HG02981 (cell line): ENCODE measurements at regions not wholly inside any gene's neighbourhood (a gene's known extent, or its start where the extent isn't known, plus 50 kb on each side); places are given as distances from the start of the nearest gene placed in this dataset.

Source experiments
- ATAC-seq: cut with Tn5 transposase; IDR thresholded peaks from one replicate; pipeline ENCODE4 v1.9.1; 2021; ENCODE audit warnings: mild to moderate bottlenecking, moderate library complexity; ENCODE audit not compliant: unreplicated experiment

DNA sequence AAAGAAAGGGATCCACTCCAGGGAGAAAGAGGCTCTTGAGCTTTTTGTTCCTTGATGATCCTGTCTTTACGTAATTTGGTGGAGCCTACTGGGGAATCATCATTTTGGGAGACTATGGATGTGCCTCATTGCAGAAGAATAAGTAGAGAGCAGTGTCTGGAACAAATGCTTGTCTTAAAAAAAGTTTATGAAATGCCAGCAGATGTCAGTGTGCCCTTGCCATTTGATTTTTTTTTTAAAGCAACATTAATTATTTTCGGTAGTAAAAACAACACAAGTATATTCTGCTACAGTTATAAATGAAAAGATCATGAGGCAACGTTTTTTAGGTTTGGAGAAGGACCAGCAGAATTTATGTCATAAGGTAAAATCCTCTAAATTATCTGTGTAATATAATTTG, 934.8 kb upstream of the EEF2KMT start:
- no peak for ATAC-seq

GRCh38 chr16:6031567-6031966, 934.0 kb upstream of the EEF2KMT start:
- no peak for ATAC-seq

GRCh38 chr16:6031102-6031501, 933.5 kb upstream of the EEF2KMT start:
- ATAC-seq, result no peak

- ATAC-seq, result no peak
Measured at GRCh38 chr16:6027733-6028132, 930.1 kb upstream of the EEF2KMT start.

GRCh38 chr16:6023449-6023848, 925.9 kb upstream of the EEF2KMT start:
- ATAC-seq, result no peak

GRCh38 chr16:6021276-6021943, 923.8 kb upstream of the EEF2KMT start:
- no peak for ATAC-seq

DNA sequence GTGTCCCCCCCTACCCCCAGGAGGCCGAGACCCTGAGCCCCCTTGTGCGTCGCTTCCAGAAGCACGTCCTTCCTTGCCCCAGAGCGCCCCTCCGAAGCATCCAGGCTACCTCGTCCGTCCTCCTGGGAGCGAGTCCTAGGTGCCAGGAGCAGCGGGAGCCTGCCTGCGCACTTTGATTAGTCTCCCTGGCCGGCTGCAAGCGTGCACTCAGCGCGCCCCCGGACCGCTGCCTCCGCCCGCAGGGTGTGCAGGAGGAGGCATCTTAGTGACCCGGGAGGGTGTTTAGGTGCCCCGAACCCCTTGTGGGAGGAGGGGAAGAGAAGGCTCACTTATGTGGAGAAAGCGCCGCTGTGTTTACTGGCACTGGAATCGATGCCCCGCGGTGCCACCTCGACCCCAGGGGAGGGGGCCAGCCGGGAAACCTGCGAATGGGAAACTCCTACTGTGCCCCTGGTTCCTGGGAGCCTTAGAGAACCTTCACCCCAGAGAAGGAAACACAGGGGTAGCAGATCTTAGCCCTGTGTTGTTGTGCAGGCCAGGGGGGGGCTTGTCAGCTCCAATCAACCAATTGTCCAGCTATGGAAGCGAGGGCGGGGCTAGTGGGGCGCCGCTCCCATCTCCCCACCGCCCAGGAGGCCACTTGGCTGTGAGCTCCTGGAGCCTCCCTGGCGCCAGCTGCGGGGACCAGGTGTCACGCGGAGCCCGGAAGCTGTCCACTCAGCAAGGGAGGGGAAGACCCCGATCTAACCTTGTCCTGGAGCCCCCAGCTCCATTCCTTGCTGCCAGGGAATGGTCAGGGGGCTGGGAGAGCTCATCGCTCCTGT, 922.8 kb upstream of the EEF2KMT start:
- ATAC-seq, result no peak

DNA sequence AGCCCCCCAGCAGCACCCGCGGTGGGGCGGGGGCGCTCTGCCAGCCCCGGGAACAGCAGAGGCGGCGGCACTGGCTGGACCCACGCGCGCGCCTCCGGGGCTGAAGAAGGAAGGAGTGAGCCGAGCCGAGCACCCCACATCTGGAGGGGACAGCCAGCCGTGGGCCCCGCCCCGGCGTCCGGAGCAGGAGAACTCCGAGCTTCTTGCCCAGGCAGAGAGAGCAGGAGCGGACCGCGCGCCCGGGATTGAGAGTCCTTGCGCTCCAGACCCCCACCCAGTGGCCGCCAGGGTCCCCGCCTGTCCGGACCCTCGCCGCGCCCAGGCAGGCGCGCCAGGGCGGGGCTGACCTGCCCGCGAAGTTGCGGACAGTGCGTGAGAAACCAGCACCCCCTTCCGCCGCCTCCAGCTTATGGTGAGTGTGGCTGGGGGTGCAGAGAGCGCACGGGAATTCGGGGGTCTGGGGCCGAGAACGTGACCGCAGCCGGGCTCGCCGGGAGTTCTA, 921.9 kb upstream of the EEF2KMT start:
- no peak for ATAC-seq

DNA sequence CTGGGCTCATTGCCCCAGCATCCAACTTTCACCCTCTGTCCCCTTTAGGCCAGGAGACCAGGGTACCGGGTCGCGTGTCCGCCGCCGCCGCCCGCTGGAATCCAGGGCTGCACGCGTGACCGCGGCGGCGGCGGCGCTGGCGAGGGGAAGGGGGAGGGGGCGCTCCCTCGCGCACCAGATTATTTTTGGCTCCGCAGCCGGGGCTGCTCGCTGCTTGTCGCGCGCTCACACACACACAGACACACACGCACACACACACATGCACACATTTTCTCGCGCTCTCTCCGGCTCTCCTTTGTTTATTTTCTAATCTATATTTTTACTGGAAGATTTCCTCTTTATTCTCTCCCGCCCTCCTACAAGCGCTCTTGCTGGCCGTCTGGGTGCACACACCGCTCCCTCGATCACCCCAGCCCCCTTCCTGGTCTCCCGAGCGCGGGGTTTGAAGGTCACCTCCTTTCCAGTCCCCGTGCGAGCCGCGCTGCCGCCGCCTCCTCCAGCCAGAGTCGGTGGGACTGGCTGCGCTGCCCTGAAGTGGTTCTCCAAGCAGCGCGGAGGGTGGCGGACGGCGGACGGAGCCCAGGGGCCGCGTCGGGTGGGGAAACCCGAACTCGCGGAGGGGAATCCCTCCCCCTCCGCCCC, 921.4 kb upstream of the EEF2KMT start:
- no peak for ATAC-seq

GRCh38 chr16:6016530-6017184, 919.1 kb upstream of the EEF2KMT start:
- no peak for ATAC-seq

DNA sequence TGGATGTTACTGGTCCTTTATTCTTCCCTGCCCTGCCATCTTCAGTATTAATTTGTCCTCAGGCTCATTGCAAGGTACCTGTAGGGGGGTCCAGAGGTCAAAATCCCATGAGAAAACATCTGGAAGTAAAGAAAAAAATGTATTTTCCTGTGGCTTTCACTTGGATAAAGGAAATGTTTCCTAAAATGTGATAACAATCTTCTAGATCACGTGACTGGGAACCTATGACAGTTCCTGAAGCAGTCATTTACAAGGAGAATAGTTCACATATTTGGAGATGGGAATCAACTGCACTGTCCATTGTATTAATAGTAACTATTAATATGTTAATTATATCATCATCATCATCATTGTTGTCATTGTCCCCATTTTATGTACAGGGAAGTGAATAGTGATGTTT, 915.1 kb upstream of the EEF2KMT start:
- no peak for ATAC-seq

- no peak for ATAC-seq
Measured at GRCh38 chr16:6009151-6009550, 911.6 kb upstream of the EEF2KMT start.

GRCh38 chr16:6008670-6009069, 911.1 kb upstream of the EEF2KMT start:
- no peak for ATAC-seq

- ATAC-seq, result no peak
Measured at GRCh38 chr16:5993356-5993755, 895.8 kb upstream of the EEF2KMT start.

DNA sequence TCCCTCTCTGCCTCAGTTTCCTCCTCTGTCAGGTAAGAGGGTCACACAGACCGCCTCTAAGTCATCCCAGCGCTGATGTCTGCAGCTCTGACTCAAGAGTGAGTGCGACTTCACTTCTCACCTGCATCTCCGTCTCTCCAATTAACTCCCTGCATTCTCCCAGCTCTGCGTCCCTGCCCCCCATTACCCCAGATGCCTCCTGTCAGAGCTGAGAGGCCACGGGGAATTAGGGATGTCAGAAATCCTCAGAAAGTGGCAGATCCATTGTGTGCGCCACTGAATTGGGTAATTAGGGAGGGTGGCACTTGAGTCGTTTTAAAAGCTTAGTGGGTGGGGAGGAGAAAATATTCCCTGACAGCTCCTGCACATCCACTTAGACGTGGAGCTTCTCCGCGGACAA, 885.4 kb upstream of the EEF2KMT start:
- ATAC-seq, result no peak

DNA sequence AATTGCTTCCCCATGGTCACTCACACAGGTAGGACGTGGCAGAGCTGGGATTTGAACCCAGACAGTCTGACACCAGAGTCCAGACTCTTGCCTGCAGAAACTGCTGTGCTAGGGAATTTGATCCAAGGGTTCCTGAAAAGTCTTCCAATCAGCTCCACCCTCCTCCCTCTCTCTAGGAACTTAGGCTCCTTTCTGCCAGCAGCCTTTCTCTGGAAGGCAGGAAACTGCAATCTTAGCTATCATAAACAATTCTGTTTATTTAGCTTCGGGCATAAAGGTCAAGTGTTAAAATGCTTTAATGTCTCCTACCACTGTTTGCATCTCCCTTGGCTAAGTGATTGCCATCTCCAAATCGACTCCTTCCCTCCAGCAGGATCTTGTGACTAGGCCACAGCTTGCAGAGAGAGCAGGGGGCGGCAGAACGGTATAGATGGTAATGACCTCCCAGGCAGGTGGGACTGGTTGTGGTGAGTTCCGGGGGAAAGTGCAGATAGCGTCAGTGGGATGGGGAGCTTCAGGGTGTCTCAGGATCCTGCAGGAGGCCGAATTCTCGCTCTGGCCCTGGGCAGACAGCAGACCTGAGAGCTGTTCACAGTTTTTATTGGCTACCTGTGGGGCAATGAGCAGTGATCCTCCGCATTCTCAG, 882.4 kb upstream of the EEF2KMT start:
- no peak for ATAC-seq

GRCh38 chr16:5977329-5977728, 879.7 kb upstream of the EEF2KMT start:
- ATAC-seq, result no peak

DNA sequence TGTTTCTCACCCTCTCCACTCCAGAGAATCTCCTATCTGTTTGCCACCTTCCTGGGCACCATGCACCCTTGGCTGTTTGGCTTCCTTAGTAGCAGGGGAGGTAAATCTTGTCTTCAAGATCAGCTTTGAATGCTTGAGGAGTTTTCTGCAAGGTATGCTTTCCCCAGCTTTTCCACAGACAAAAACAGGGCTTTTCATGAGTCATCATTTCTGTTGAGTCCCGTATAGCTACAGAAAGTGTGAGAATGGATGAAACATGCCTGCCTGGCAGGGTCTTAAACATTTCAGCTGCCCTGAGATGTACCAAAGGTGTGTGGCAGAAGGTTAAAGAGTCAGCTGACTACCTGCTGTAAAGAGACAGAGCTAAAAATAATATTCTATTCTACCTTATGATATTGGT, 875.2 kb upstream of the EEF2KMT start:
- no peak for ATAC-seq

- no peak for ATAC-seq
Measured at GRCh38 chr16:5971924-5972323, 874.3 kb upstream of the EEF2KMT start.

GRCh38 chr16:5971106-5971505, 873.5 kb upstream of the EEF2KMT start:
- ATAC-seq, result no peak

GRCh38 chr16:5966004-5966403, 868.4 kb upstream of the EEF2KMT start:
- no peak for ATAC-seq
